Mammary epithelial cell (primary cell): ENCODE measurements at regions not wholly inside any gene's neighbourhood (a gene's known extent, or its start where the extent isn't known, plus 50 kb on each side); places are given as distances from the start of the nearest gene placed in this dataset.

ENCODE experiments used
- CTCF ChIP-seq, 2 donors: IDR thresholded peaks in 1 of 2; conservative IDR thresholded peaks in 1 of 2; 2 replicates each; pipeline ENCODE4 v1.5.1; 2011 to 2012; ENCODE audit warnings: inconsistent platforms in 2 of 2, low read length in 2 of 2, mild to moderate bottlenecking in 2 of 2, control low read depth in 1 of 2, low read depth in 1 of 2; ENCODE audit not compliant: insufficient read depth in 1 of 2; ENCODE audit errors: extremely low read depth in 1 of 2
- EZH2 ChIP-seq: IDR thresholded peaks from 2 replicates; pipeline ENCODE4 v1.6.1; 2012; ENCODE audit warnings: low read length, inconsistent platforms, borderline replicate concordance

GRCh38 chr7:79965946-79966345 is 168.7 kb upstream of the GNAI1 start:
- TF ChIP-seq CTCF (conservative IDR thresholded peaks at IDR 0.05 in 1 of 2, IDR thresholded peaks at IDR 0.05 in 1 of 2; ENCODE audit: extremely low read depth in 1 of 2, insufficient read depth in 1 of 2, low read depth in 1 of 2, low read length in 2 of 2) (no peak), EZH2 (no peak)
